Esophagus (tissue), 2 donors: ENCODE measurements at regions not wholly inside any gene's neighbourhood (a gene's known extent, or its start where the extent isn't known, plus 50 kb on each side); places are given as distances from the start of the nearest gene placed in this dataset.
"Not testable (repeated sequence)": the region's sequence is repeated elsewhere in the genome, so short reads cannot be mapped to it uniquely, and the experiment has no call there.

Experiments used
- H3K27ac ChIP-seq, 2 donors: one replicate each; pipeline ENCODE4 v1.5.1; 2013; ENCODE audit warnings: low read depth in 2 of 2, mild to moderate bottlenecking in 2 of 2, inconsistent platforms in 1 of 2, low read length in 1 of 2, moderate library complexity in 1 of 2
- H3K27me3 ChIP-seq, 2 donors: one replicate each; pipeline ENCODE4 v1.6.1; 2013; ENCODE audit warnings: low read length in 2 of 2, control low read depth in 1 of 2, mild to moderate bottlenecking in 1 of 2; ENCODE audit not compliant: insufficient read depth in 2 of 2, control insufficient read depth in 1 of 2
- H3K36me3 ChIP-seq, 2 donors: one replicate each; pipeline ENCODE4 v1.6.1; 2013; ENCODE audit warnings: low read length in 1 of 2; ENCODE audit not compliant: control insufficient read depth in 2 of 2, insufficient read depth in 2 of 2
- H3K4me1 ChIP-seq, 2 donors: one replicate each; pipeline ENCODE4 v1.6.1; 2013; ENCODE audit warnings: low read length in 1 of 2; ENCODE audit not compliant: control insufficient read depth in 2 of 2, insufficient read depth in 2 of 2
- H3K4me3 ChIP-seq, 2 donors: one replicate each; pipeline ENCODE4 v1.5.1; 2013; ENCODE audit warnings: low read length in 2 of 2, mild to moderate bottlenecking in 2 of 2, low read depth in 1 of 2, moderate library complexity in 1 of 2
- H3K9me3 ChIP-seq, 2 donors: one replicate each; pipeline ENCODE4 v1.6.1; 2013; ENCODE audit warnings: mild to moderate bottlenecking in 2 of 2, low read depth in 1 of 2, low read length in 1 of 2, moderate library complexity in 1 of 2; ENCODE audit not compliant: control insufficient read depth in 2 of 2, insufficient read depth in 1 of 2
- WGBS, 2 donors: extraction: QIAGEN DNeasy Blood & Tissue Kit; methylation state at CpG; one replicate each; pipeline ENCODE4 v1.1.7; 2013; 5-methylcytosine and 5-hydroxymethylcytosine counted together
- donor health status: healthy with polysubstance abuse.
- donor health status: Bipolar disorder and iron deficiency.

DNA sequence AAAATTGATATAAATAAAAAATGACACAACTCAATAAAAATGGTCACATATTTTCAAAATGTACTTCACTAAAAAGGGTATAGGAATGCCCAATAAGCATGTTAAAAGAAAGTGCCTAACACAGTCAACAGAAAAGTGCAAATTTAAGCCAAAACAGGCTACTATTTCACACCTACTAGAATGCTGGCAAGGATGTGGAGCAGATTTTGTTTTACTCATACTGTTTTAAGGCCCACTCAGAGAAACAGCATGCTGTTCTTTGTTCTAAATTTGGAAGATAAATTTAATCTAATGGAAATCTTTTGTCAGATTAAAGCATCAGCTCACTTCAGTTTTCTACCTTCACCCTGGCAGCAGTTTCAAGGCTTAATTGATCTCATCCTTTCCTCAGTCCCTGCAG, 576.8 kb upstream of the HS3ST1 start:
- no peak overlapping the region for H3K27ac ChIP-seq
- H3K36me3 ChIP-seq = no peaks in the 10 kb centered on the region
- H3K27me3 ChIP-seq = no peaks in the 10 kb centered on the region
- H3K9me3 ChIP-seq = no peaks in the 10 kb centered on the region
- no peak overlapping the region for H3K4me3 ChIP-seq
- no peaks in the 10 kb centered on the region for H3K4me1 ChIP-seq

DNA sequence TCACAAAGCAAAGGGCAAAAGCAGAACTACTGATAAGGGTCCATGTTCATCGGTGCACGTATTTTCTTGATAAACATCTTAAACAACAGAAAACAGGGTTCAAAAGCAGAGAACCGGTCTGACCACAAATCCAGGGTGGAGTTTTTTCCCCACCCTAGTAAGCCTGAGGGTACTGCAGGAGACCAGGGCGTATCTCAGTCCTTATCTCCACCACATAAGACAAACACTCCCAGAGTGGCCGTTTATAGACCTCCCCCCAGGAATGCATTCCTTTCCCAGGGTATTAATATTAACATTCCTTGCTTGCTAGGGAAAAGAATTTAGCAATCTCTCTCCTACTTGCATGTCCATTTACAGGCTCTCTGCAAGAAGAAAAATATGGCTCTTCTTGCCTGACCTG, 567.9 kb upstream of the HS3ST1 start:
- H3K36me3 ChIP-seq, H3K4me3 ChIP-seq, H3K4me1 ChIP-seq, H3K27ac ChIP-seq, H3K9me3 ChIP-seq, H3K27me3 ChIP-seq: not testable (repeated sequence)
- WGBS, 2 donors = 77 to 84% methylated on average over 5 of the region's 5 CpGs

DNA sequence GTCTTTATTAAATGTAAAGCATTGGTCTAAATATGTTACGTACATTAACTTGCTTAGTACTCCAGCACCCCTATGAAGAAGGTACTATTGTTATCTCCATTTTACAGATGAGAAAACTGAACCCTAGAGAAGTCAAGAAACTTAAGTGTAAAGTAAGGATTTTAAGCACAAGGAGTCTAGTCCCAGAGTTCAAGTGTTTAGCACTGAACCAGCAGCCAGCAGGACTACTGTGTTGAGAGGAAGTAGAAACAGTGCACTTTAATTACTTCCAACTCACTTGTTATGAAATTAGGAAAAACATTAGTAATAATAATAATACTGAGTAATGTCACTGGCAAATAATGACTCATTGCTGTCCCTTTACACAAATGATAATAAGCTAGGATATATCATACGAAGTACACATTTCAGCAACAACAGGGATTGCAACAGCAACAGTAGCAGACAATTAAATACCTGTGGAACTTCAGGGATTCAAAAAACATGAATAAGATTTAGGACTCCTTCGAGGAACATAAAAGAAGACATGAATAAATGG, 548.1 kb upstream of the HS3ST1 start:
- Histone ChIP-seq H3K36me3 (no peaks in the 10 kb centered on the region), H3K27me3 (no peaks in the 10 kb centered on the region), H3K4me1 (no peaks in the 10 kb centered on the region), H3K9me3 (no peaks in the 10 kb centered on the region), H3K4me3 (no peak overlapping the region), H3K27ac (no peak overlapping the region)
- WGBS, 2 donors = 63 to 74% methylated on average over 3 of the region's 3 CpGs

DNA sequence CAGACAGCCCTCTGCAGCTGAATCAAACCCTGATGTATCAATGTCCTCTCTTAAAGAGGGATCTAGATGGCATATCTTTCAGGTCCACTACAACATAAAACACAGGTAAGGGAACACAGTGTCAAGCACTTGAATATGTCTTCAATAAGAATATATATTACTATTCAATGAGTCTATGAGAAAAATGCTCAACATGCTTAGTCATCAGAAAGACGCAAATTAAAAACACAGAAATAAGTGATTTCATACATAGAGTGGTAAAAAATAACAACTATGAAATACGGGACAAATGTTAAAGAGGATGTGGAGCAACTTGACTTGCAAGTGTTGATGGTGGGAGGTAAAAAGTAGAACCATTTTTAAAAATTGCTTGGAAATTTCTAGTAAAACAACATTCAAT, 544.6 kb upstream of the HS3ST1 start:
- WGBS, 2 donors = 83 to 86% methylated on average over 2 of the region's 2 CpGs

DNA sequence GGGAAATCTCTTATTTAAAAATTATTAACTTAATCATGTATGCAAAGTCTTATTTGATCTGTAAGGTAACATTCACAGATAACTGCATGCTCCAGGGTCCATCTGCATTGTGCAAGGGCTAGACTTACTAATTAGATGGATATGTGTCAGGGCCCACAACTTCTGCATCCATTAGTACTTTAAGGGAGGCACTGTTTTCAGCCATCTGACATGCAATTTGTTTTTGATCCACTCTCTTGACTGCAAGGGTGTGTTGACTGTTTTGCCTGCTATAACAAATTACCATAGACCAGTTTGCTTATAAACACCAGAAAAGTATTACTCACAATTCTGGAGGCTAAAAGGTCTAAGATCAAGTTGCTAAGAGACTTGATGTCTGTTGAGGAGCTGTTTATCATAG, 542.1 kb upstream of the HS3ST1 start:
- Histone ChIP-seq H3K4me3 (no peak overlapping the region), H3K9me3 (peaks cover 0 to 2% of the 10 kb centered on the region in 2 donors), H3K4me1 (no peaks in the 10 kb centered on the region), H3K27ac (no peak overlapping the region), H3K27me3 (no peaks in the 10 kb centered on the region), H3K36me3 (no peaks in the 10 kb centered on the region)

More for the DNA sequence above, 544.6 kb upstream of the HS3ST1 start:
- H3K9me3 ChIP-seq = peaks cover 0 to 2% of the 10 kb centered on the region in 2 donors
- no peak overlapping the region for H3K27ac ChIP-seq
- no peaks in the 10 kb centered on the region for H3K36me3 ChIP-seq
- H3K4me3 ChIP-seq = no peak overlapping the region
- H3K27me3 ChIP-seq = no peaks in the 10 kb centered on the region
- no peaks in the 10 kb centered on the region for H3K4me1 ChIP-seq

DNA sequence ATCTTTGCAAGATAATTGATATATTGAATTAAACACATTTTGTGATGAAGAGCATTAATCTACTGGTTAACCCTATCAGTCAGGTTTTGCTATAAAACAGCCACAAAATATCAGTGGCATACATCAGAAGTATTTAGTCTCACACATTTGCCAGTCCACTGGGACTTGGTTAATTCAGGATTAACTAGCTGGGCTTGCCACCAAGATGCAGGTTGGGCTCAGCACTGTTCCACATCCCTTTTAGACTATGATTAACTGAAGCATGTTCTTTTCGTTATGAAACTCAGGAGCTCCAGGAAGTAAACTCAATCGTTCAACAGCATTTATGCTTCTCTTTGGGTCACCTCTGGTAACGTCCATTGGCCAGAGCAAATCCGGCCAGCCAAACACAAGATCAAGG, 538.1 kb upstream of the HS3ST1 start:
- 44 to 45% methylated on average over 4 of the region's 4 CpGs for WGBS, 2 donors
- no peaks in the 10 kb centered on the region for H3K36me3 ChIP-seq
- no peaks in the 10 kb centered on the region for H3K27me3 ChIP-seq
- no peak overlapping the region for H3K4me3 ChIP-seq
- no peaks in the 10 kb centered on the region for H3K4me1 ChIP-seq
- peaks cover 2 to 7% of the 10 kb centered on the region in 2 donors for H3K9me3 ChIP-seq
- H3K27ac ChIP-seq = no peak overlapping the region

DNA sequence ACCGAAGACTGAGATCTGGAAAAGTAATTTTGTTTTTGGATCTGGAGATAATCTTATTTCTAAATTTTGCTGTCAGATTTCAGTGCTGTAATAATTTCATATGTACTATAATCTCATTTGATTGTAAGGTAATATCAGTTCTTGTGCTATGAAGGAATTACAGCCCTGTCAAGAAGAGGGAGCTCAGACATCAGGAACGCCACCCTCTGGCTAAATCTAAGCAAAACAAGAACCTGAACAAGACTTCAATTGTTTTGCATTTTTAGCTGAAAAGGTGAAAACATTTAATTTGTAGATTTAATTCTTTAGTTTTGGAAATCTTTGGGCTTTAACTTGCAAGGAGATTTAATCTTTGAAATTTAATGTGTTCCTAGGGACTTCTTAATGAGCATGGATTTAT, 525.4 kb upstream of the HS3ST1 start:
- WGBS, 2 donors = 61% methylated on average over 2 of the region's 2 CpGs
- H3K36me3 ChIP-seq = no peaks in the 10 kb centered on the region
- H3K27me3 ChIP-seq = no peaks in the 10 kb centered on the region
- no peaks in the 10 kb centered on the region for H3K4me1 ChIP-seq
- no peak overlapping the region for H3K4me3 ChIP-seq
- H3K27ac ChIP-seq = no peak overlapping the region
- H3K9me3 ChIP-seq = no peaks in the 10 kb centered on the region

DNA sequence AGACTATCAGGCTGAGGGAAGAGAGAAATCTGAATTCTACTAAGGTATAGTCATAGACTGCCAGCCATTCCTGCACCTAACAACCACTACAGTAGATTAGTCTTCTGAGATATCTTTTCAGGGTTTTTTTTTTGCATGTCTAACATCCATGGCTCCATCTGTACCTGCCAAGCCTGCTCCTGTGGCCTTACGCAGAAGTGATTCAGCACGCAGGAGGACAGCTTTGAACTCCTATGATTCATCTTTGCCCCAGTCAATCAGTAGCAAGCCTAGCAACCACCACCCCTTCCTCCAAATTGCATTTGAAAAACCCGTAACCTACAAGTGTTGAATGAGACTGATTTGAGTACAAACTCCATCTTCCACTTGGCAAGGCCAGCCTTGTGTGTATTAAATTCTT, 520.7 kb upstream of the HS3ST1 start:
- Histone ChIP-seq H3K36me3 (no peaks in the 10 kb centered on the region), H3K27me3 (no peaks in the 10 kb centered on the region), H3K4me1 (no peaks in the 10 kb centered on the region), H3K4me3 (no peak overlapping the region), H3K27ac (no peak overlapping the region), H3K9me3 (no peaks in the 10 kb centered on the region)
- 94 to 95% methylated on average over 3 of the region's 3 CpGs for WGBS, 2 donors

DNA sequence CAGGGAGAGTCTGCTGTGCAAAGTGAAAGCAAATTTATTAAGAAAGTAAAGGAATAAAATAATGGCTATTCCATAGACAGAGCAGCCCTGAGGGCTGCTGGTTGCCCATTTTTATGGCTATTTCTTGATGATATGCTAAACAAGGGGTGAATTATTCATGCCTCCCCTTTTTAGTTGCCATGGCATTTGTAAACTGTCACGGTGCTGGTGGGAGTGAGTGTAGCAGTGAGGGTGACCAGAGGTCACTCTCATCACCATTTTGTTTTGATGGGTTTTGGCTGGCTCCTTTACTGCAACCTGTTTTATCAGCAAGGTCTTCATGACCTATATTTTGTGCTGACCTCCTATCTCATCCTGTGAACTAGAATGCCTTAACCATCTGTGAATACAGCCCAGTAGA, 518.9 kb upstream of the HS3ST1 start:
- H3K4me3 ChIP-seq, H3K36me3 ChIP-seq, H3K4me1 ChIP-seq, H3K27ac ChIP-seq, H3K9me3 ChIP-seq, H3K27me3 ChIP-seq: not testable (repeated sequence)
- WGBS, 2 donors = 35 to 50% methylated on average over 1 of the region's 1 CpG

DNA sequence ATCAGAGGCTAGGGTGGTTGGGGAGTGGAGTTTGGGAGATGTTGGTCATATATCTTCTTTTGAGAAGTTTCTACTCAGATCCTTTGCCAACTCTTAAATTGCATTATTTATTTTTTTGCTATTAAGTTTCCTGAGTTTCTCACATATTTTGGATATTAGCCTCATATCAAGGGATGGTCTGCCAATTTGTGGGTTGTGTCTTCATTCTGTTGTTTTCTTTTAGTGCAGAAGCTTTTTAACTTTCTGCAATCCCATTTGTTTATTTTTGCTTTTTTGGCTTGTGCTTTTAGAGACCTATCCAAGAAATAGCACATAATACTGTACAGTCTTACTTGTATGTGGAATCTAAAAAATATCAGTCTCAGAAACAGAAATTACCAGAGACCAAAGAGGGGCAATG, 509.2 kb upstream of the HS3ST1 start:
- H3K36me3 ChIP-seq = no peaks in the 10 kb centered on the region
- H3K9me3 ChIP-seq = peaks cover 0 to 2% of the 10 kb centered on the region in 2 donors
- H3K4me3 ChIP-seq = no peak overlapping the region
- H3K27me3 ChIP-seq = no peaks in the 10 kb centered on the region
- H3K4me1 ChIP-seq = no peaks in the 10 kb centered on the region
- no peak overlapping the region for H3K27ac ChIP-seq
